ENCODE measurements at regions not wholly inside any gene's neighbourhood (a gene's known extent, or its start where the extent isn't known, plus 50 kb on each side); places are given as distances from the start of the nearest gene placed in this dataset.

DNA sequence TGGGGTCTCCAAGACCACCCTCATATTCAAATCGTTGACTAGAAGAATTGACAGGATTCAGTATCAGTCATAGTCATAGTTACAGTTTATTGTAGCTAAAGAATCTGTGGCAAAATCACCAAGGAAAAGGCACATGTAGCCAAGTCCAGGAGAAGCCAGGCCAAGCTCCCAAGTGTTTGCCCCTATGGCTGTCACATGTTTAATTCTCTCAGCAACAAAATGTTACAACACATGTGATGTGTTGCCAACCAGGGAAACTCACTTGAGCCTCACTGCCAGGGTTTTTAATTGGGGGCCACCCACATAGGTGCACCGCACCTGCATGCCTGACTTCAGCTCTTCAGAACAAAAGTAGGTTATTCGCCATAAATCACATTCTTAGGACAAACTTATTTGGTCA, 1030.9 kb upstream of the CELF2 start:
- no peak for TF ChIP-seq ZNF274 (IDR thresholded peaks at IDR 0.05; ENCODE audit: low read depth, low read length)
- no peak overlapping the region for H3K4me3 ChIP-seq (ENCODE audit: low read length)

DNA sequence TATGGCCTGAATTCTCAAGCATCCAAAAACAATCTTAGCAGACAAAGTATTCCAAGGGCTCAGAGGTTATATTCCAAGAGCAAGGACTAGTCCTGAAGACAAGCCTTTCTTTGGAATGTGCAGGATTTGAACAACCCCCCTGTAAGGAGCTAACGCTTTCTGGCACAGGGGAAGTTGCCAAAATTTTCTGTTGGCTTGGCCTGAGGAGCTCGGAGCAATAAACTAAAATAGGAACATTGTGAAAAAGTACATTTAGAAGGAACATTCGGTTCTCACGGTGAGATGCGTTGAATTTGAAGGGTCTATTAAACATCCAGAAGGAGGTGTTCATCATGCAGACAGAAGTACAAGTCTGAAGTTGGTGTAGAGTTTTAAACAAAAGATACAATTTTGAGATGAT, 1030.5 kb upstream of the CELF2 start:
- no peak overlapping the region for H3K4me3 ChIP-seq (ENCODE audit: low read length)
- TF ChIP-seq ZNF274 (IDR thresholded peaks at IDR 0.05; ENCODE audit: low read depth, low read length): no peak

DNA sequence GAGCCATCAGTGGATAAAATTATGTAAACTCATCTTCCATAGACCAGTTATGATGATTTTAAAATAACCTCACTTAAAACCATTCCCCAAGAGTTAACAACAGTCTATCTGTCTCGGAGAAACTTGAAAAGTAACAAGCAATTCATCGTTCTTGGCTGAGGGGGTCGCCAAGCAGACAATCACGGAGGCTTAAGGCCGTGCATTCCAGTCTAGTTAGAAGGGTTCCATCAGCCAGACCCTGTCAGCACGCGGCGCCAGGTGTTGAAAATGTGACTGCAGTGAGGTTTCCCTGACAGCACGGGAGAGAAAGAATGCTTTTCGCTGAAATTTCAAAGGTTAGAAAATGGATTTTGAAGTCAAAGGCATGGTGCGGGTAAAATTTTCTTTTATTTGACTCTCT, 1025.0 kb upstream of the CELF2 start:
- no peak for TF ChIP-seq ZNF274 (IDR thresholded peaks at IDR 0.05; ENCODE audit: low read depth, low read length)
- H3K4me3 ChIP-seq (ENCODE audit: low read length): no peak overlapping the region

GRCh38 chr10:9994131-9994530, 1023.5 kb upstream of the CELF2 start:
- no peak overlapping the region for H3K4me3 ChIP-seq (ENCODE audit: low read length)
- no peak for TF ChIP-seq ZNF274 (IDR thresholded peaks at IDR 0.05; ENCODE audit: low read depth, low read length)

DNA sequence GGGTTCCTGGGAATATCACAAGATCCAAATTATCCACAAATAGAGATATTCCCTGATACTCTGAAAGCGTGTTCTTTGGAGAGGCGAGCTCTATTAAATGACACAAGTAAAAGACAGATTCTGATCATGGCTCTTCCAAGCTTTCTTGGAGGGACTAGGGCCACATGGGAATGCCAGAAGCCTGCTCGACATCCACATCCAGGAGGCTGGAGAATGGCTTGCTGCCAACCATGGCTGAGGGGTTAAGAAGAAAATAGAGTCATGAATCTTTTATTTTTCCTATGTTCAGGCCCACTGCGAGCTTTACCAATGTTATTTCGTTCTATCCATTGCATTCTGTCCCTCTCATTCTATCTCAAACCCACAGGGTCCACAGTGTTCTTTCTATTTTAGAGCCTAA, 1018.0 kb upstream of the CELF2 start:
- no peak for TF ChIP-seq ZNF274 (IDR thresholded peaks at IDR 0.05; ENCODE audit: low read depth, low read length)
- H3K4me3 ChIP-seq (ENCODE audit: low read length): no peak overlapping the region

DNA sequence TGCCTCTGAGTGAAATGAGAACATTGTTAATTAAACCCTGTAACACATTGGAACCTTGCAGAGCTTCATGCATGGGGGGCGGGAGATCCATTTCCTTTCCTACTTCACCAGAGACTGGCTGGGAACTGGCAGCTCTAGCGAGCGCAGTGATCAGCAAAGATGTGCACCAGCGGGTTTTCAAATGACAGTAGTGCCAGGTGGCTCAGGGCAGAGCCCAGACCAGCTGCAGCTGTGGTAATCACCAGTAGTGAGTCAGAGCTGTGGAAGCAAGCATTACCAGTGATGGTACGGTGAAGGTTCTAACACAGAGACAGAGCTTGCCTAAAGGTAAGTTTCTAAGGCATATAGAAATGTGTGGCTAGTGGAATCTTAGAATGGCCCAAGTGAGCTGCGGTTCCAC, 1009.7 kb upstream of the CELF2 start:
- no peak for TF ChIP-seq ZNF274 (IDR thresholded peaks at IDR 0.05; ENCODE audit: low read depth, low read length)

GRCh38 chr10:10010397-10010796, 1007.3 kb upstream of the CELF2 start:
- no peak for TF ChIP-seq ZNF274 (IDR thresholded peaks at IDR 0.05; ENCODE audit: low read depth, low read length)
- no peak overlapping the region for H3K4me3 ChIP-seq (ENCODE audit: low read length)

More for the DNA sequence above, 1009.7 kb upstream of the CELF2 start:
- H3K4me3 ChIP-seq (ENCODE audit: low read length): no peak overlapping the region

GRCh38 chr10:10014846-10015245, 1002.8 kb upstream of the CELF2 start:
- TF ChIP-seq ZNF274 (IDR thresholded peaks at IDR 0.05; ENCODE audit: low read depth, low read length): no peak
- no peak overlapping the region for H3K4me3 ChIP-seq (ENCODE audit: low read length)

GRCh38 chr10:10017716-10018115, 1000.0 kb upstream of the CELF2 start:
- no peak overlapping the region for H3K4me3 ChIP-seq (ENCODE audit: low read length)
- no peak for TF ChIP-seq ZNF274 (IDR thresholded peaks at IDR 0.05; ENCODE audit: low read depth, low read length)

DNA sequence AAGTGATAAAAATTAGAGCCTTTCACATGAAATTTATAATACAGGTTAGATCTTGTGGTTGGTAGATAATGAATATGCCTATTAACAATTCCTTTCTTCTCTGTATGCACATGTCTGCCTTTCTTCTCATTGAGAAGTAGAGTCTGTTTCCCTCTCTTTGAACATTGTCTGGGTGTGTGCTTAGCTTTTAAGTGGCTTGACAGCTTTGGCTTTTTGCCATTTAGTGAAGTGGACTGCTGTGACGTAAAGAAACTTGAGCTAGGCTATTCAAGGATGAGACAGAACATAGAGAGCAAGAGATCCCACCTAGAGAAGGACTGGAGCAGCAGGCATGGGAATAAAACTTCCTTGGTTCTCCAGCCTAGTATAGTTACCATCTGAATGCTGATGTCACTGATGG, 996.7 kb upstream of the CELF2 start:
- H3K4me3 ChIP-seq (ENCODE audit: low read length): no peak overlapping the region
- no peak for TF ChIP-seq ZNF274 (IDR thresholded peaks at IDR 0.05; ENCODE audit: low read depth, low read length)

DNA sequence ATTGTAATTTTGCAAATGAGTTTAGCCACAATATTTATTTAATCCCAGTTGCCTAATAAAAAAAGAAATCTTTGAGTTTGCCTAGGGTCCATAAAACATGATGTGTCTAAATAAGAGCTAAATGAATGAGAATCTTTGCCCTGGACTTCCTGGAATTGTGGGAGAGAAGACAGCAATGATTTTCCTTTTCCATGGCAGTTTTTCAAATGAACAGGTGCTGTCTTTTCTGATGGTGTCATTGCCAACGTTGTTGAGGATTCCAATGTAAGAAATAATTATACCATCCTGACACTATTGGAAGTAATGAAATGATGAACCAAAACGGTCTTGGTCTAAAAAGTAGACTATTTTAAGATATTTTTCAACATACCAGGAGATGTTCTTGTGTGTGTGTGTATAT, 984.7 kb upstream of the CELF2 start:
- H3K4me3 ChIP-seq (ENCODE audit: low read length): no peak overlapping the region
- TF ChIP-seq ZNF274 (IDR thresholded peaks at IDR 0.05; ENCODE audit: low read depth, low read length): no peak

GRCh38 chr10:10038348-10038747, 979.3 kb upstream of the CELF2 start:
- no peak for TF ChIP-seq ZNF274 (IDR thresholded peaks at IDR 0.05; ENCODE audit: low read depth, low read length)
- H3K4me3 ChIP-seq (ENCODE audit: low read length): no peak overlapping the region

DNA sequence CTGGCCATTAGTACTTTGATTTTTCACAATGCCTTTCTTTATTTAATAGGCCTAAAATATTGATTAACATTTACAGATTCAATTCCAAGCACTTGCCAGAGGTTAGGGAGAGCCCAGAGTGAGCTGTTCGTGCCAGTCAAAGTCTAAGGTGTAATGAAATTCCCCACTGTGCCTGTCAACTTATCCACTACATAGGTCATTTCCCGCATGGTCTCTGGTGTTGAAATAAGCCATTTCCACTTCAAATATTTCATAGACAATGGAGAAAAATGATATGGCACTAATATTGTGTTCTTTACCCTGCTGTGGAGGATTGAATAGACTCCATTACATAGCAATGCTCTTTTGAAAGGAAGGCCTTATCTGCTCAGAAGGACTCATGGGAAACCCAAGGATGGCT, 978.1 kb upstream of the CELF2 start:
- H3K4me3 ChIP-seq (ENCODE audit: low read length): no peak overlapping the region
- TF ChIP-seq ZNF274 (IDR thresholded peaks at IDR 0.05; ENCODE audit: low read depth, low read length): no peak

DNA sequence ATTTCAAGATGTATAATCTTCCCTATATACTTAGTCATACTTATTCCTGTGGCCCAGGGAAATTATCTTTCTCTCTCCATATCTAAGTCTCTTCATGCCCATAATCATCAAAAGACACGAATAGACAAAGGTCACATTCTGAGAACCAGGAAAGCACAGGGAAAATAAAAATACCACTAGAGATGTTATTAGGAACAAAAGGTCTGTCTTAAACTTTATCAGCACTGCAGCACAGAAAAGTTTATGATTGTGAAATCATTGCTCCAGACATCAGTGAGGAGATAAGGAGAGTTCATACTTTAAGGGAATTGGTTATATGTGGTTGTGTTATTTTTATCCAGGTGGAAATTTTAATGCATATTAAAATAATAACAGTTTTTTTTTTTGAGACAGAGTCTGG, 974.6 kb upstream of the CELF2 start:
- no peak for TF ChIP-seq ZNF274 (IDR thresholded peaks at IDR 0.05; ENCODE audit: low read depth, low read length)
- no peak overlapping the region for H3K4me3 ChIP-seq (ENCODE audit: low read length)

DNA sequence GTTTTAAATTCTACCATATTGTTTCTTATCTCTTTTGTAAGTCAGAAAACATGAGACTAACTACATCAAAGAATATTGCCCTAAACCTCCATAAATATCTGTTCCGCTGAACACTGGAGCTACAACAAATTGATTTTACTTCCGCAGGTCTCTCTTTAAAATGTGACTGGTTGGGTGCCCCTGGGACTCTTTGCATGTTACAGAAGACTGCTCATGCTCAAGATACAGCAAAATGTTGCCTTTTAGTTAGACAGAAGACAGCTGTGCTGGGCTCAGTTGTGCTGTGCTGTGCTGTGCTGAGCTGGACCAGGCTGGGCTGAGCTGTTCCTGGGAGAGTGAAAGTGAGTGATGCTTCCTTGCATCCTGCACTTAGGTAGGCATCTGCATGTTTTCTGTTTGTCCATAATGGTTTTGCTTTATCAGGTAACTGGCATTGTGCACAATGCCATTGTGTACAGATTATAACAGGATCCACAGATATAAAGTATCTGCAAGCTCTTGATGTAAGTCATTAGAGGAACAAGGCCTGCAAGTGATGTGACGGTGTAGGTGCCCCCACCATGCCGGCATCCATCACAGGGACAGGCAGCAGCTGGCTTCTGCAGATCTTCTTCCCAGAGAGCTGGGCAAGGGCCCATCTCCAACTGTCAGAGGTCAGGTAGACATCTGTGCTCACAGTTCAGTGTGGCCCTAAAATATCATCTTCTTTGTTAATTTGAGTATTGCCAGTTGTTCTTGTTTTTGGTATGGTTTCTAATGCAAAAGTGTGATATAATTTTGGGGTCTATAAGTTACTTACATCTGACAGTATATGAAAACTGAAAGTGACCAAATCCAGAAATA, 972.5 kb upstream of the CELF2 start:
- H3K4me3 ChIP-seq (ENCODE audit: low read length): no peak overlapping the region
- no peak for TF ChIP-seq ZNF274 (IDR thresholded peaks at IDR 0.05; ENCODE audit: low read depth, low read length)

- no peak overlapping the region for H3K4me3 ChIP-seq (ENCODE audit: low read length)
- no peak for TF ChIP-seq ZNF274 (IDR thresholded peaks at IDR 0.05; ENCODE audit: low read depth, low read length)
Observed at GRCh38 chr10:10045765-10046028, 972.0 kb upstream of the CELF2 start.

Data from GM08714 (cell line).